ENCODE measurements at regions not wholly inside any gene's neighbourhood (a gene's known extent, or its start where the extent isn't known, plus 50 kb on each side); places are given as distances from the start of the nearest gene placed in this dataset.
"Not testable (repeated sequence)": the region's sequence is repeated elsewhere in the genome, so short reads cannot be mapped to it uniquely, and the experiment has no call there.

DNA sequence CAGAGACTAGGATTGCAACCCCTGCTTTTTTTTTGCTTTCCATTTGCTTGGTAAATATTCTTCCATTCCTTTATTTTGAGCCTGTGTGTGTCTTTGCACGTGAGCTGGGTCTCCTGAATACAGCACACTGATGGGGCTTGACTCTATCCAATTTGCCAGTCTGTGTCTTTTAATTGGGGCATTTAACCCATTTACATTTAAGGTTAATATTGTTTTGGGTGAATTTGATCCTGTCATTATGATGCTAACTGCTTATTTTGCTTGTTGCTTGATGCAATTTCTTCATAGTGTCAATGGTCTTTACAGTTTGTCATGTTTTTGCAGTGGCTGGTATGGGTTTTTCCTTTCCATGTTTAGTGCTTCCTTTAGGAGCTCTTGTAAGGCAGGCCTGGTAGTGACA, 109.1 kb upstream of the WNT7A start:
- CTCF ChIA-PET; H2AFZ ChIP-seq (ENCODE audit: low read depth, low read length); H4K20me1 ChIP-seq (replicated peaks; ENCODE audit: control insufficient read depth, extremely low read depth, insufficient read depth, low read length); POLR2A ChIA-PET; H3K27ac ChIP-seq (ENCODE audit: insufficient read depth, low read depth, low read length); BruUV-seq (replicated peaks); FAIRE-seq; dilution Hi-C loops (cut with MboI; ENCODE audit: extremely low pct_ligation_motif_present, low sequenced_read_pairs); H3K79me2 ChIP-seq (ENCODE audit: control insufficient read depth, insufficient read depth, low read length); H3K9me1 ChIP-seq (replicated peaks; ENCODE audit: control insufficient read depth, extremely low read depth, insufficient read depth, low read length); H3K4me2 ChIP-seq (ENCODE audit: insufficient read depth, low read length); intact Hi-C loops (cut with micrococcal nuclease); H3K4me3 ChIP-seq (replicated peaks in 1 of 3; ENCODE audit: insufficient read depth in 1 of 3, low read depth in 1 of 3, low read length in 3 of 3); H3K36me3 ChIP-seq (ENCODE audit: control insufficient read depth in 2 of 2, extremely low read depth in 1 of 2, insufficient read depth in 2 of 2, low read length in 2 of 2); H3K4me1 ChIP-seq (ENCODE audit: control insufficient read depth, extremely low read depth, insufficient read depth, low read length); H3K9me3 ChIP-seq (replicated peaks; ENCODE audit: control insufficient read depth, insufficient read depth, low read length); H3K9ac ChIP-seq (replicated peaks; ENCODE audit: extremely low read depth, insufficient read depth, low read length); H3K27me3 ChIP-seq (ENCODE audit: control insufficient read depth in 2 of 2, insufficient read depth in 2 of 2, low read length in 2 of 2); DNase-seq (ENCODE audit: low read depth, low spot score): not testable (repeated sequence)

- H3K4me1 ChIP-seq (ENCODE audit: control insufficient read depth, extremely low read depth, insufficient read depth, low read length) = no peaks in the 10 kb centered on the region
- H3K4me2 ChIP-seq (ENCODE audit: insufficient read depth, low read length) = no peak overlapping the region
- no peak overlapping the region for H3K9ac ChIP-seq (replicated peaks; ENCODE audit: extremely low read depth, insufficient read depth, low read length)
- BruUV-seq (replicated peaks) = no TSS peak
- intact Hi-C loops (cut with micrococcal nuclease) (no loop called here), dilution Hi-C loops (cut with MboI; ENCODE audit: extremely low pct_ligation_motif_present, low sequenced_read_pairs) (no loop called here)
- H3K9me1 ChIP-seq (replicated peaks; ENCODE audit: control insufficient read depth, extremely low read depth, insufficient read depth, low read length) = no peaks in the 10 kb centered on the region
- H3K4me3 ChIP-seq (replicated peaks in 1 of 3; ENCODE audit: insufficient read depth in 1 of 3, low read depth in 1 of 3, low read length in 3 of 3) = no peak overlapping the region
- H2AFZ ChIP-seq (ENCODE audit: low read depth, low read length) = no peak overlapping the region
- no peaks in the 10 kb centered on the region for H3K9me3 ChIP-seq (replicated peaks; ENCODE audit: control insufficient read depth, insufficient read depth, low read length)
- no peaks in the 10 kb centered on the region for H3K79me2 ChIP-seq (ENCODE audit: control insufficient read depth, insufficient read depth, low read length)
- H3K36me3 ChIP-seq (ENCODE audit: control insufficient read depth in 2 of 2, extremely low read depth in 1 of 2, insufficient read depth in 2 of 2, low read length in 2 of 2) = no peaks in the 10 kb centered on the region
- DNase-seq (ENCODE audit: low read depth, low spot score) (no peak), FAIRE-seq (no peak)
- H4K20me1 ChIP-seq (replicated peaks; ENCODE audit: control insufficient read depth, extremely low read depth, insufficient read depth, low read length) = no peaks in the 10 kb centered on the region
- ChIA-PET CTCF (no interaction called here), POLR2A (no interaction called here)
- TF ChIP-seq POLR2AphosphoS5 (IDR thresholded peaks at IDR 0.05; ENCODE audit: insufficient read depth, low read depth, low read length) (no peak), MAX (IDR thresholded peaks at IDR 0.05; ENCODE audit: insufficient read depth, insufficient read length) (no peak), JUN (IDR thresholded peaks at IDR 0.05; ENCODE audit: borderline replicate concordance, insufficient read depth, insufficient read length, low read depth) (no peak), POLR2A (IDR thresholded peaks at IDR 0.05; ENCODE audit: low read depth, low read length) (no peak), EZH2 (IDR thresholded peaks at IDR 0.05; ENCODE audit: borderline replicate concordance, low read depth, low read length, severe bottlenecking) (no peak), MYC (IDR thresholded peaks at IDR 0.05; ENCODE audit: low read depth, low read length) (no peak), CTCF (IDR thresholded peaks at IDR 0.05; ENCODE audit: extremely low read depth in 1 of 2, insufficient read depth in 1 of 2, low read depth in 1 of 2, low read length in 2 of 2) (no peak), GATA2 (IDR thresholded peaks at IDR 0.05; ENCODE audit: insufficient read depth, insufficient read length, low read depth, low read length) (no peak), FOS (IDR thresholded peaks at IDR 0.05; ENCODE audit: borderline replicate concordance, insufficient read depth, low read length) (no peak)
- H3K27ac ChIP-seq (ENCODE audit: insufficient read depth, low read depth, low read length) = no peak overlapping the region
- H3K27me3 ChIP-seq (ENCODE audit: control insufficient read depth in 2 of 2, insufficient read depth in 2 of 2, low read length in 2 of 2) = no peaks in the 10 kb centered on the region
These were observed 96.6 kb upstream of the WNT7A start for GRCh38 chr3:13976469-13976868.

Measured in endothelial cell of umbilical vein (primary cell).